ENCODE measurements at regions not wholly inside any gene's neighbourhood (a gene's known extent, or its start where the extent isn't known, plus 50 kb on each side); places are given as distances from the start of the nearest gene placed in this dataset.

- Histone ChIP-seq H2AFZ (ENCODE audit: control insufficient read depth, low read depth, low read length) (no peak overlapping the region), H3K9me3 (replicated peaks; ENCODE audit: control insufficient read depth, insufficient read depth, low read length) (no peaks in the 10 kb centered on the region), H3K4me2 (ENCODE audit: control insufficient read depth, insufficient read depth) (no peak overlapping the region), H3K9ac (ENCODE audit: control insufficient read depth, insufficient read depth, low read length) (no peak overlapping the region), H3K4me1 (ENCODE audit: control insufficient read depth, insufficient read depth, low read length) (no peaks in the 10 kb centered on the region), H3K27me3 (replicated peaks in 1 of 2; ENCODE audit: control insufficient read depth in 2 of 2, insufficient read depth in 2 of 2, low read length in 1 of 2) (no peaks in the 10 kb centered on the region), H3K79me2 (ENCODE audit: control insufficient read depth, insufficient read depth, low read length) (no peaks in the 10 kb centered on the region), H4K20me1 (ENCODE audit: control insufficient read depth, insufficient read depth) (no peaks in the 10 kb centered on the region), H3K27ac (ENCODE audit: control insufficient read depth, insufficient read depth) (no peak overlapping the region), H3K4me3 (no peak overlapping the region), H3K36me3 (ENCODE audit: control insufficient read depth in 2 of 2, insufficient read depth in 2 of 2, low read length in 1 of 2) (no peaks in the 10 kb centered on the region)
- SMC1A ChIA-PET (ENCODE audit: uncharacterized antibody, unreplicated experiment), result interaction anchor here (0.8 to 1.2 kb wide), 3 partner anchors 64 to 407 kb away, joined by 4 read pairs; no protein-coding TSS in a partner anchor
- intact Hi-C loops (cut with micrococcal nuclease; ENCODE audit: unreplicated experiment) (loop anchor here (1.0 to 10.0 kb wide), 3 partner anchors 172 to 653 kb away; no protein-coding TSS in a partner anchor), in situ Hi-C loops (cut with MboI) (loop anchor here (10.0 kb wide), 3 partner anchors 173 to 653 kb away; no protein-coding TSS in a partner anchor)
- POLR2A ChIA-PET, result interaction anchor here (0.5 kb wide), 1 partner anchor 15 kb away, joined by 4 read pairs; no protein-coding TSS in a partner anchor
- CTCF ChIA-PET, result interaction anchor here (0.6 to 1.7 kb wide), 9 partner anchors 9 to 648 kb away, joined by 3 to 8 read pairs (median 5); no protein-coding TSS in a partner anchor
- RAD21 ChIA-PET (ENCODE audit: unreplicated experiment), result interaction anchor here (1.1 to 1.3 kb wide), 5 partner anchors 141 to 649 kb away, joined by 3 to 6 read pairs (median 4); no protein-coding TSS in a partner anchor
- WGBS (ENCODE audit: insufficient coverage, insufficient replicate concordance, low lambda C conversion rate, missing lambda C conversion rate), result 0% methylated on average over 1 of the region's 1 CpG
- ATAC-seq (peak; percentile 45; the same call in 1 of the 3 replicates), FAIRE-seq (no peak), DNase-seq (ENCODE audit: low read depth, low spot score) (no peak)
- no TSS peak for BruUV-seq (replicated peaks)
- TF ChIP-seq SMAD1 (IDR thresholded peaks at IDR 0.05; ENCODE audit: low read depth, partially characterized antibody), result no peak
- TF ChIP-seq, protein P1, sequence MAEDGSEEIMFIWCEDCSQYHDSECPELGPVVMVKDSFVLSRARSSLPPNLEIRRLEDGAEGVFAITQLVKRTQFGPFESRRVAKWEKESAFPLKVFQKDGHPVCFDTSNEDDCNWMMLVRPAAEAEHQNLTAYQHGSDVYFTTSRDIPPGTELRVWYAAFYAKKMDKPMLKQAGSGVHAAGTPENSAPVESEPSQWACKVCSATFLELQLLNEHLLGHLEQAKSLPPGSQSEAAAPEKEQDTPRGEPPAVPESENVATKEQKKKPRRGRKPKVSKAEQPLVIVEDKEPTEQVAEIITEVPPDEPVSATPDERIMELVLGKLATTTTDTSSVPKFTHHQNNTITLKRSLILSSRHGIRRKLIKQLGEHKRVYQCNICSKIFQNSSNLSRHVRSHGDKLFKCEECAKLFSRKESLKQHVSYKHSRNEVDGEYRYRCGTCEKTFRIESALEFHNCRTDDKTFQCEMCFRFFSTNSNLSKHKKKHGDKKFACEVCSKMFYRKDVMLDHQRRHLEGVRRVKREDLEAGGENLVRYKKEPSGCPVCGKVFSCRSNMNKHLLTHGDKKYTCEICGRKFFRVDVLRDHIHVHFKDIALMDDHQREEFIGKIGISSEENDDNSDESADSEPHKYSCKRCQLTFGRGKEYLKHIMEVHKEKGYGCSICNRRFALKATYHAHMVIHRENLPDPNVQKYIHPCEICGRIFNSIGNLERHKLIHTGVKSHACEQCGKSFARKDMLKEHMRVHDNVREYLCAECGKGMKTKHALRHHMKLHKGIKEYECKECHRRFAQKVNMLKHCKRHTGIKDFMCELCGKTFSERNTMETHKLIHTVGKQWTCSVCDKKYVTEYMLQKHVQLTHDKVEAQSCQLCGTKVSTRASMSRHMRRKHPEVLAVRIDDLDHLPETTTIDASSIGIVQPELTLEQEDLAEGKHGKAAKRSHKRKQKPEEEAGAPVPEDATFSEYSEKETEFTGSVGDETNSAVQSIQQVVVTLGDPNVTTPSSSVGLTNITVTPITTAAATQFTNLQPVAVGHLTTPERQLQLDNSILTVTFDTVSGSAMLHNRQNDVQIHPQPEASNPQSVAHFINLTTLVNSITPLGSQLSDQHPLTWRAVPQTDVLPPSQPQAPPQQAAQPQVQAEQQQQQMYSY (CRISPR knock-in tag; IDR thresholded peaks at IDR 0.05), result no peak
- TF ChIP-seq NRF1 (conservative IDR thresholded peaks at IDR 0.05; ENCODE audit: low read depth, low read length), result no peak
- TF ChIP-seq IRF4 (IDR thresholded peaks at IDR 0.05; ENCODE audit: low read depth, low read length), result no peak
- peak; percentile 75; the same call in 1 of the 2 replicates for TF ChIP-seq SMC3 (IDR thresholded peaks at IDR 0.05; ENCODE audit: borderline replicate concordance, low read length)
- TF ChIP-seq NFYA (IDR thresholded peaks at IDR 0.05; ENCODE audit: borderline replicate concordance, low read depth, low read length), result no peak
- TF ChIP-seq, protein P2, sequence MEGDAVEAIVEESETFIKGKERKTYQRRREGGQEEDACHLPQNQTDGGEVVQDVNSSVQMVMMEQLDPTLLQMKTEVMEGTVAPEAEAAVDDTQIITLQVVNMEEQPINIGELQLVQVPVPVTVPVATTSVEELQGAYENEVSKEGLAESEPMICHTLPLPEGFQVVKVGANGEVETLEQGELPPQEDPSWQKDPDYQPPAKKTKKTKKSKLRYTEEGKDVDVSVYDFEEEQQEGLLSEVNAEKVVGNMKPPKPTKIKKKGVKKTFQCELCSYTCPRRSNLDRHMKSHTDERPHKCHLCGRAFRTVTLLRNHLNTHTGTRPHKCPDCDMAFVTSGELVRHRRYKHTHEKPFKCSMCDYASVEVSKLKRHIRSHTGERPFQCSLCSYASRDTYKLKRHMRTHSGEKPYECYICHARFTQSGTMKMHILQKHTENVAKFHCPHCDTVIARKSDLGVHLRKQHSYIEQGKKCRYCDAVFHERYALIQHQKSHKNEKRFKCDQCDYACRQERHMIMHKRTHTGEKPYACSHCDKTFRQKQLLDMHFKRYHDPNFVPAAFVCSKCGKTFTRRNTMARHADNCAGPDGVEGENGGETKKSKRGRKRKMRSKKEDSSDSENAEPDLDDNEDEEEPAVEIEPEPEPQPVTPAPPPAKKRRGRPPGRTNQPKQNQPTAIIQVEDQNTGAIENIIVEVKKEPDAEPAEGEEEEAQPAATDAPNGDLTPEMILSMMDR (IDR thresholded peaks at IDR 0.05 in 2 of 3, conservative IDR thresholded peaks at IDR 0.05 in 1 of 3; ENCODE audit: control insufficient read depth in 2 of 3, extremely low read depth in 1 of 3, insufficient read depth in 1 of 3, low read depth in 3 of 3, low read length in 3 of 3), result peak; percentile 58 to 63 (median 62)
- peak; percentile 82 for TF ChIP-seq RAD21 (IDR thresholded peaks at IDR 0.05; ENCODE audit: insufficient read depth, low read depth, low read length)
- TF ChIP-seq, protein P3, sequence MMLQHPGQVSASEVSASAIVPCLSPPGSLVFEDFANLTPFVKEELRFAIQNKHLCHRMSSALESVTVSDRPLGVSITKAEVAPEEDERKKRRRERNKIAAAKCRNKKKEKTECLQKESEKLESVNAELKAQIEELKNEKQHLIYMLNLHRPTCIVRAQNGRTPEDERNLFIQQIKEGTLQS (IDR thresholded peaks at IDR 0.05; ENCODE audit: borderline replicate concordance, extremely low read depth, low read depth, low read length), result no peak
- no peak for TF ChIP-seq IRF5 (IDR thresholded peaks at IDR 0.05; ENCODE audit: borderline replicate concordance)
These were observed 290.8 kb upstream of the PCDH15 start for GRCh38 chr10:55091691-55092328.
